ENCODE measurements at regions not wholly inside any gene's neighbourhood (a gene's known extent, or its start where the extent isn't known, plus 50 kb on each side); places are given as distances from the start of the nearest gene placed in this dataset.
A peak's percentile ranks its signal among the peaks of the same experiment; 100 is the strongest.
"Not testable (repeated sequence)": the region's sequence is repeated elsewhere in the genome, so short reads cannot be mapped to it uniquely, and the experiment has no call there.

DNA sequence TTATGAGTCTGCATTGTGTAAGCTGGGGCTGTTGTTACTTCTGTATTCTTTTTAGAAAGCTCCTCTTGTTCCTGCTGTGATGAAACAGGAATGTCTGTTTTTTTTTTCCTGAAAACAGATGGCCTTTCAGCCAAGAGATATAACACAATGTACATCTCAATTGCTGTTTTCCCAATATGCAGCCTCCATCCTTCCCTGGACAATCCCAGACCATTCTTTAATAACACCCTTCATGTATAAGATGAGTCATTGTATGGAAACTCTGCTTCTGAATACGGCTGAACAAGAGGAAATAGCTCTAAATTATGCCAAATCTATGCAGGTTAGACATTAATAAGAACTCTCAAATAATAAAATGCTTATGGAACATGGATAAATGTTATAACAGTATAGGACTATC lies 60.2 kb upstream of the LRRC4C start:
- DNase-seq (ENCODE audit: low spot score) (no peak), FAIRE-seq (no peak)

DNA sequence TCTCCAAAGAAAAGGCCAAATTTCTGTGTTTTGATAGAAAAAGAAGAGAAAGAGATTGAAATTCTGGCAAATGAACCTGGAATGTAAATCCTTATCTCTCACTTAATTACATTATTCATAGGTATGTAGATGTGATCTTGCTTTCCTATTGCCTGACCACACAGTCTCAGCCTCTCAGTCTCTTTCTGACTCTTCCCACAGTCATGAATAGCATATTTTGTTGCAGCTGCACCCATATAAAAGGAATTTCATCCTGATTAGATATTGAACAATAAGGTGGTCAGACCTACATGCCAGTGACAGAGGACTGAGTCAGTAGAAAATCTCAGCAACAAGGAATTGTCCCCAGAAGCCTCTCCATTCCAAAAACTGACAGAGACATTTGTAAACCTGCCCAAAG lies 62.9 kb upstream of the LRRC4C start:
- FAIRE-seq, result no peak

DNA sequence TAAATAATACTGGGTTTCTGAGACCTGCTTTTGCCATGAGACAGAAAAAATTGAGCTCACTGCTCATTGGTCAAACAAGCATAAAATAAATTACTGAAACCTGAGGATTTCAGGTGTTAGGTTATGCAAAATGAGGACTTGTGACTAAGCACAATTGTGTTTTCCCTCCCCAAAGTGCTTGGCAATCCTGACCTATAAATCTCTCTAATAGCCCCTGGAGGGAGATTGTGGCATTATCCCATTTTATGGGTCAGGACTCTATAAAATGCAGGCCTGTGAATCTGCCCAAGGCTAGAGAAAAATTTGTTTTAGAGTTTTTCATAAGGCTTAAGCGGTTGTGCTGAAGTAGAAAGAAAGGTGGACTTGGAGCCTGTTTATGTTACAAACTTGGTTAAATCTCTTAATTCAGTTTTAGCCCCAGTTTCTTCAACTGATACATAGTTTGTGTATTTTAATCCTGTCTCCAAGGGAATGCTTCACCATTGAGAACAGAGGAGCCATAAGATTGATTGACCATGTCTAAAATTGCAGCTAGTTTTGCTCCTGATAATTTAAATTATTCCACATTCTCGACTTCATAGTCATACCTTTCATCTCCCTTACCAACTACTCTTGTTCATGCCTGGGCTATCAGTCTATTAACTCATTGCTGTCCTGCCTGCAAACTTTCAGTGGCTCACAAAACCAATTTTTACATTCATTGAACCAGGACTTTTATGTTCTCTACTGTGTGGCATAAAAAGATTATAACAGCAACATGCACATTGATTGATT lies 63.6 kb upstream of the LRRC4C start:
- DNase-seq (ENCODE audit: low spot score) (peak; percentile 17), FAIRE-seq (no peak)

More for the DNA sequence above, 62.9 kb upstream of the LRRC4C start:
- peak; percentile 61 for DNase-seq (ENCODE audit: low spot score)

DNA sequence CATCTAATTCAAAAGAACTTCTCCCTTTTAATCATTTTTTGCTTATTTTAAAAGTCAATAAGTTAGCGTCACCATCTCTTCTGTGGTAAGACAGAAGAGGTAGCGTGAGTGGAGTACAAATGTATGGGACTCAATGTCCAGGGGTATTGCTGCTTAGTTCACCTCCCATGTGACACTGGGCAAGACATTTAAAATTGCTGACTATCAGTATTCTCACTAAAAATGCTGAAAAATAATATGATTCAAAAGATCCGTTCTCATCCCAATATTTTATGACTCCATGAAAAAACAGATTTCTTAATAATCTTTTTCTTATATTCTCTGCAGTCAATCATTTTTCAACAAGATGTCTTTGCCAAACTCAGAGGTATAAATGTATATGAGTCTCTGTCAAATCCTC lies 68.1 kb upstream of the LRRC4C start:
- DNase-seq (ENCODE audit: low spot score), result no peak
- FAIRE-seq, result no peak

DNA sequence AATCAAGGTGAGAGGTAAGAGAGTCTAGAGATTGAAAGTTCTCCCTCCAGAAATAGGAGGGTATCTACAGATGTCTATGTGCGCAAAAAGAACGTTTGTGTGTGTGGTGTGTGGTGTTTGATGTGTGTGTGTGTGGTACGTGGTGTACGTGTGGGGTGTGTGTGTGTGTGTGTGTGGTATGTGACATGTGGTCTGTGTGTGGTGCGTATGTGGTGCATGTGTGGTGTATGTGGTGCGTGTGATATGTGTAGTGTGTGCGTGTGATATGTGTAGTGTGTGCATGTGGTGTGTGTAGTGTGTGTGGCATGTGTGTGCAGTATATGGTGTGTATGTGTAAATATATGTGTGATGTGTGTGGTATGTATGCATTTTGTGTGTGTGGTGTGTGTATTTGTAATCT lies 73.0 kb upstream of the LRRC4C start:
- FAIRE-seq, result no peak
- DNase-seq (ENCODE audit: low spot score), result no peak

DNA sequence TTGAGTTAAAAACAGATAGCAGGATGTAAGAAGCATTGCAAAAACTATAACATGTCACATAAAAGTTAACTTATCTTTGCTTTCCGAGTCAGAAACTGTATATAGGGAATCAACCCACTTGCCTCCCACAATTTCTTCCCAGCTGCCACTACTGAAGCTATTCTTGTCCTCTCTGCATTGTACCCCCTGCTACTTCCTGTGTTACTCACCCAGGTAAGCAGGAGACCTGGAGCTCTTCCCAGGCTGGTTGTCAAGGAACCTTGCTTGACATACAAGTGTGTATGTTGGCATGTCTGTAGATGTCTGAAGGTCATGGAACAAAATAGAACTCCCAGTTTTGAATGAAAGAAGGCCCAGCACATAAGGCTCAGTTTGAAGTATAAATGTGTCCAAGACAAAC lies 74.3 kb upstream of the LRRC4C start:
- FAIRE-seq (no peak), DNase-seq (ENCODE audit: low spot score) (no peak)

DNA sequence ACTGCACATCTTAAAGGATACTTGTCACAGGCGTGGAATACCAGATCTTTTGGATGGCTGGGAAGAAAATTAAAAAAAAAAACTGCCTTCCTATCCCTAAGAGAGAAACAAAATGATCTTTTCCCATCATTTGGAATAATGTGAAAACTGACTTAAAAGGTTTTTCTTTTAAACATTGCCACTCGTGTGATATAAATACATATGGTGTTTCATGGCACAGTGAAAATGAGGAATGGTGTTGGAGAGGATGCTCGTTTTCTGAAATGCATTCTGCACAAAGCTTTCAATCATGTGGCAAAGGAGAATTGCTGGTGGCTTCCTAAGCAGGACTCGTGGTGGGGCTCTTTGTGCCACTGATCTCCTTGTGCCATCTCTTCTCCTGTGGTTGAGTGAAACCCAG lies 74.9 kb upstream of the LRRC4C start:
- FAIRE-seq (no peak), DNase-seq (ENCODE audit: low spot score) (no peak)

DNA sequence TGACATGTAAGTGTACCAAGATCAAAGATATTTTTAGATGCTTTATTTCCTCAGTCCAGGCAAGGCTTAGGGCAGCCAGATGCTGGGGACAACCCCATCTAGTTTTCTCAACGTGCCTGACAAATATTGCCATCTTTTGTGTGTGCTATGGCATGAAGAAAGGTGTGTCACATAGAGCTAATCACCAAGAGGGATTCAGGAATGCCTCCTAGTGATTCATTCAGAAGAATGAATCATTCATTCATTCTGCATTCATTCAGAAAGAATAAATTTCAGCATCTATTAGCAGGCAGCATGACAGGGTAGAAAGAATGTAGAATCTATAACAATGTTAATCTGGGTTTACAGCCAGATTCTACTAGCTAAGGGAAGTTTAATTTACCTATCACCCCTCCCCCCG lies 75.4 kb upstream of the LRRC4C start:
- no peak for FAIRE-seq
- DNase-seq (ENCODE audit: low spot score), result no peak

DNA sequence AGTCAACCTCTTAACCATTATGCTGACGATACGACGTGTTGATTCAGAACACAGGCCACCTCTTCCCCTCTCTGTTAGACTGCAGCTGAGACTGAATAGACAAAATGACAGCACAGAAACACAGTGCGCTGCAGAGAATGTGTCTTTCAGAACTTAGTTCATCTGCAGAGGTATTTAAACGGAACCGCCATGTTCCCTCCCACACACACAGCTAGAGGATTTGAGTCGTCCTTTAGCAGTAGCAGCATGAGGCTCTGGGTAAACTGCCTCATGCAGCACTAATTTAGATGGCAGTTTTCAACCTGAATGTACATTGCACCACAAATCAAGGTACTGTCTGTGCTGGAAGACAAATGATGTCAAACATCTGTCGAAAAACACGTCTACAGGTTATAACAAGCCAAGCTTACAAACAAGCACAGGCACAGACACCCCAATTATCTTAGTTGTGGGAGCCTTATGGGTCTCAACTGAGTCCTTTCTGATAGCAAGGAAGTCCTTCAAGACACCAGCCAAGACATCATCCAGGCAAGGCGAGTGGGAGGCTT lies 76.6 kb upstream of the LRRC4C start:
- FAIRE-seq, result no peak
- DNase-seq (ENCODE audit: low spot score), result no peak

DNA sequence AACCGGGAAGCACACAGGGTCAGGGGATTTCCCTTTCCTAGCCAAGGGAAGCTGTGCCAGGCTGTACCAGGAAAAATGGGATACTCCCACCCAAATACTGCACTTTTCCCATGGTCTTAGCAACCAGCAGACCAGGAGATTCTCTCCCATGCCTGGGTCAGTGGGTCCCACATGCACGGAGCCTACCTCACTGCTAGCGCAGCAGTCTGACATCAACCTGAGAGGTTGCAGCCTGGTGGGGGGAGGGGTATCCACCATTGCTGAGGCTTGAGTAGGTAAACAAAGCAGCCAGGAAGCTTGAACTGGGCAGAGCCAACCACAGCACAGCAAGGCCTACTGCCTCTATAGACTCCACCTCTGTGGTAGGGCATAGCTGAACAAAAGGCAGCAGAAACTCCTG lies 85.5 kb upstream of the LRRC4C start:
- DNase-seq (ENCODE audit: low spot score); FAIRE-seq: not testable (repeated sequence)

DNA sequence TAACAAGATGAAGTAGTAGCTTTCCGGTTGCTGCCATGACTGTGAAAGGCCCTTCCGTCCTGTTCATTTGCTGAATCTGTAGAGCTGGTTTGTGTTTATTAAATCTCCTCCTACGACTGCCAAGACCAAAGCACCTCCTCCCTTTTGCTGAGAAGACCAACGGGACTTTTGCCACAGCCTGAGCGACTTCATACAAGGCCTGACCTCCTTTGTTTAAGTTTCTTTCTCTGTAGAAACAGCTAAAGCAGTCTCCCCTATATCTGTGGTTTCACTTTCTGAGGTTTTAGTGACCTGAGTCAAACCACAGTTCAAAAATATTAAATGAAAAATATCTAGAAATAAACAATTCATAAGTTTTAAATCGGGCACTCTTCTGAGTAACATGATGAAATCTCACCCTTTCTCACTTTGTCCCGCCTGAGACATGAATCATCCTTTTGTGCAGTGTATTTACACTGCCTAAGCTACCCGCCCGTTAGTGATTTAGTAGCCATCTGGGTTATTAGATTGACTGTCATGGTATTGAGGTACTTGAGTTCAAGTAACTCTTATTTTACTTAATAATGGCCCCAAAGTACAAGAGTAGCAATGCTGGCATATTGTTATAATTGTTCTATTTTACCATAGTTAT lies 119.1 kb upstream of the LRRC4C start:
- no peak for DNase-seq (ENCODE audit: low spot score)
- FAIRE-seq, result no peak

DNA sequence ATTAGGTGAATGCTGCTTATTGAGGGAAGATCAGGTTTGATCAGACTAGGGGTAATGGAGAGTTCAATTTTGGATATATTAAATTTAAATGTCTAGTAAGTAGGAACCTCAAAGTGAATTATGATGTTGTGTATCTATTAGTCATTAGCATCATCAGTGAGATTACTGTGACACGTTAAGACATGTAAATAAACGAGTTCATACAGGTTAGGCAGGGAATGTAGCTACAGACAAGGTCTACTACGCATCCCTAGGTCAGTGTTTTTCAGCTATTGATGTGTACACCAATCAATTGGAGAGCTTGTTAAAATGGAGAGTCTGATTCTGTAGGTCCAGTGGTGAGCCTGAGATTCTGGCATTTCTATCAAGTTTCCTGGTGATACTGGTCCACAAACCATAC lies 120.1 kb upstream of the LRRC4C start:
- DNase-seq (ENCODE audit: low spot score) (no peak), FAIRE-seq (no peak)

DNA sequence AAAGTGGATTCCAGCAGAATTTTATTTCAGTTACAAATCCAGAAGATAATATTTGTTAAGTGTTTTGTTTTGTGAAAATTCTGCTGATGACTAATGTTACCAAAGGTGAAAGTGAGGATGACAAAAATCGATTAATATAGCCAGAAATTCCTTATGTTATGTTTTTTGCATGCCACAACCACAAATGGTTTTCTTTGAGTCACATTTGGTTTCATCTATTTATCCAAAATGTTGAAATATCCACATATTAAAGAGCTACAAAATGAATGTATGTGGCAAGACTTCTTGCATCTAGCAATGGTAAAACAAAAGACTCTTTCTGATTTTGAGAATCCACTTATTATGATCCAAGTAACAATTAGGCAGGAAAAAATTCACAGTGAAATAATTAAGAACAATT lies 150.1 kb upstream of the LRRC4C start:
- DNase-seq (ENCODE audit: low spot score) (no peak), FAIRE-seq (no peak)

DNA sequence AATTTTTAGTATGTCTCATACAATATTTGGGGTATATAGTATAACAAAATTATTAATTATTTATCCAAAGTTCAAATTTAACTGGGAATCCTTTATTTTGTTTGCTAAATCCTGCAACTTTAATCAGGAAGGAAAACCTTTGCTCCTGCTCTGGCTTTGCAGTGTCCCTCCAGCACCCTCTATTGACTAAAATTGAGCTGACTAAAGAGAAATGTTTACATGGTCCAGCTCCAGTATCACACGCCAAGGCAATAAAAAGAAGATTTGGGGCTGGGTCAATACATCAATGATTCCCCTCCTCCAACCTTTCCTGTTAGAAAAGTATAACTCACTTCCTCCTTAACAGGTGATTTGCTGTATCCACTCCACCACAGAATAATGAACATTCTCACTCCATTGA lies 153.0 kb upstream of the LRRC4C start:
- DNase-seq (ENCODE audit: low spot score), result no peak
- FAIRE-seq, result no peak

DNA sequence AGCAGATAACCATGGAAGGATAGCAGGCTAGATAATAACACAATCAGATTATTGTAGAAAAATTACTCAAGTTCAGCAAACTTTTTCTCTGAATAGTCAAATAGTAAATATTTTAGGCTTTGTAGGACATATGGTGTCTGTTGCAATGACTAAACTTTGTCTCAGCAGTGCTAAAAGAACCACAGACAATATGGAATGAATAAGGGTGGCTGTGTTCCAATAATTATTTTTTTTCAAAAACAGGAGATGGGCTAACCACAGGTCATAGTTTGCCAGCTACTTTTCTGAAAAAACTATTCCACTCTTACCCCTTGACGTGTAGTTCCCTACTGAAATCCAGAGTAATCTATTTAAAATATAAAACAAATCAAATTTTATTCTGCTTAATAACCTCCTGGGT lies 153.9 kb upstream of the LRRC4C start:
- no peak for FAIRE-seq
- no peak for DNase-seq (ENCODE audit: low spot score)

DNA sequence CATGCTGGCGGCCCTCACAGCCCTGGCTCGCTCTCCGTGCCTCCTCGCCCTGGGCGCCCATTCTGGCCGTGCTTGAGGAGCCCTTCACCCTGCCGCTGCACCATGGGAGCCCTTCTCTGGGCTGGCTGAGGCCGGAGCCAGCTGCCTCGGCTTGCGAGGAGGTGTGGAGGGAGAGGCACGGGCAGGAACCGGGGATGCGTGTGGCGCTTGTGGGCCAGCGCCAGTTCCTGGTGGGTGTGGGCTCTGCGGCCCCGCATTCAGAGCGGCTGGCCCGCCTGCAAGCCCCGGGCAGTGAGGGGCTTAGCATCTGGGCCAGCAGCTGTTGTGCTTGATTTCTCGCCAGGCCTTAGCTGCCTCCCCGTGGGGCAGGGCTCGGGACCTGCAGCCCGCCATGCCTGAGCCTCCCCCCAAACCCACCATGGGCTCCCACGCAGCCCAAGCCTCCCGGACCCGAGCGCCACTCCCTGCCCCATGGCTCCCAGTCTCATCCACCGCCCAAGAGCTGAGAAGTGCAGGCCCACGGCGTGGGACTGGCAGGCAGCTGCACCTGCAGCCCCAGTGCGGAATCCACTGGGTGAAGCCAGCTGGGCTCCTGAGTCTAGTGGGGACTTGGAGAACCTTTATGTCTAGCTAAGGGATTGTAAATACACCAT lies 163.4 kb upstream of the LRRC4C start:
- FAIRE-seq, result no peak

DNA sequence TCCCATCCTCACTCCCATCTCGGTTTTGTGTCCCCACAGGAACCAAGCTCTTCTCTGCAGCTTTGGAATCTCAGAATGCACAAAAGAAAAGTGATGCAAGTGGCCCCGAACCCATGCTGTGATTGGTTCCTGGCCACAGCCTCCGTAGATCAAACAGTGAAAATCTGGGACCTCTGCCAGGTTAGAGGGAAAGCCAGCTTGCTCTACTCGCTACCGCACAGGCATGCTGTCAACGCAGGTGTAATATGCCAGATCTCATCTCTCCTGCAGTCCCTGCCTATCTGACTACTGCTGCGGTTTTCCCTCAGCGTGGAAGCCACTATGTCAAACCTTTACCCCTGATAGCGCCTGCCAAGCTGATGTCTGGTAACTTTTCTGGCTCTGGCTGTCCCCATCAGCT lies 200.5 kb upstream of the LRRC4C start:
- no peak for DNase-seq (ENCODE audit: low spot score)
- FAIRE-seq, result no peak

More for the DNA sequence above, 163.4 kb upstream of the LRRC4C start:
- DNase-seq (ENCODE audit: low spot score), result no peak

DNA sequence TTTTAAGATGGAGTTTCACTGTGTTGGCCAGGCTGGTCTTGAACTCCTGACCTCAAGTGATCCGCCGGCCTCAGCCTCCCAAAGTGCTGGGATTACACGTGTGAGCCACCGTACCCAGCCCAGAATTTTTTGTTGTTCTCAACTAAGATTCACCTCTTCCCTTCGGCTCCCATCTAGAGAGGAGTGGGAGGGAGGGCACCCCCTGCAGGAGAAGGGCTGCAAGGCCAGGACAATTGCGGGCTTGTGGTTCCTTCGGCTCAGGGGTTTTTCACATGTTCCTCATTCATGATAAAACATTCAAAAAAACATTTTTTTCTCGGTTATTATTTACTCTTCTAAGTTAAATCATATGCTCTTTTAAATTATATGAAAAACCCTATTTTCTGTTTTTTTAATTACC lies 201.1 kb upstream of the LRRC4C start:
- no peak for FAIRE-seq
- DNase-seq (ENCODE audit: low spot score), result no peak

DNA sequence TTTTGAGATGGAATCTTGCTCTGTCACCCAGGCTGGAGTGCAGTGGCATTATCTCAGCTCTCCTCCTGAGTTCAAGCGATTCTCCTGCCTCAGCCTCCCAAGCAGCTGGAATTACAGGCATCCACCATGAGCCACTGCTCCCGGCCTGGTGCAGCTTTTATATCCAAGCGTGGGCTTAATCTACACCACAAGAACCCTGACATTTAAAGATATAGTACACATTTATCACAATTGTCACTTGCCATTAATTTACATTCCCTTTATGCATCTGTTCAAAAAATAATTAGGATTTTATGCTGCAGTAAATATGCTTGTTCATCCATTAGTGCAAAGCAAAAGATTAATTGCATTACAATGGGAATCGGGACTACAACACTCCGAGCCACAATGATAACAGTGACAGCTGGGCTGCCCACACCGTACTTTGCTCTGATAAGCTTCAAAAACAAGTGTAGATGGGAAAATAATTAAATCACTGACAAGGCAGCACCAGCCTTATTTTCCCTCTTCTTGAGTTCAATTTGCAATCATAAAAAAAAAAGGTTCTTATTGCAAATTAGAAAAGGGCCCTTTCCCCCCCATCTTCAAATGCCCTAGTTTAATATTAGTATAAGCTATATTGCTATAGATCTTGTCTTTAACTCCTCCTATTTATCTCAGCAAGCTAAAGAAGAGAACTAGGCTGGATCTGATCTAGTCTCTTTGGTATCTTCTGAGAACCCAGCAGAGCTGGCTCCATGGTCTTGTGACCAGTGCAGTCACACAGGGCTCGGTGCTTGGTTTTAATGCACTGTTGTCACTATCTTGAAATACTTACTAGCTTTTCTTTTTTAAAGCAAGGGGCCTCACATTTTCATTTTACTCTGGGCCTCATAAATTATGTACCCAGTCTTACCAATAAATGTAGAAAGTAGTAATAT lies 206.2 kb upstream of the LRRC4C start:
- DNase-seq (ENCODE audit: low spot score) (no peak), FAIRE-seq (no peak)

DNA sequence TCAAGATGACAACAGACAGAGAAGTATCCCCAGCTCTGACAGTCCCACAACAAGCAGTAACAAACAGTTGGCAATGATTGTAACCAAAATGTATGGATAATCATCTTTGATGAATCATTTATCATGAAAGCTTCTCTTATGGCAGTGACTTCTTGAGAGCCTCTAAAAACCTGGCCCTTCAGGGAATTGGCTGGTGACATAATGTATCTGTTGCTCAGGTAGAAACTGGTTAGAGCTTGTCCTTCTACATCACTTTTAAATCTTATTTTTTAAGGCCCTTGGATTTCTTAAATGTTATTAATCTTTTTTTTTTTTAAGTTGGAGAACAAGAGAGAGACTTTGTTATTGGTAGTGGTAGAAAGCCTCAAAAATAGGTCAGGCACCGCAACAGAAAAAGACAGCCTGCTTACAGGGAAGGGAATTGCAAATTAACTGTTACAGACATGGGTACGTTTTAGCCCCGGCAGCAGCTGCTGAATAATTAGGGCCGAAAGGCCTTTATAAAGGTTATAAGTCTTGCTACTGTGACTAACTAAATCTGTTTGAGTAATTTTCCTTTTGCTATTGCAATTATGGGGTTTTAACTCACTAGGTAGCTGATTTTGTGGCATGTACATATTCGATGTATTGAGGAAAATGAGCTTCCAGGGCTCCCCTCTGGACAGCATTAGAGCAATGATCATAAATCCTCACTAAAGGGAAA lies 207.7 kb upstream of the LRRC4C start:
- FAIRE-seq, result no peak
- DNase-seq (ENCODE audit: low spot score), result no peak

DNA sequence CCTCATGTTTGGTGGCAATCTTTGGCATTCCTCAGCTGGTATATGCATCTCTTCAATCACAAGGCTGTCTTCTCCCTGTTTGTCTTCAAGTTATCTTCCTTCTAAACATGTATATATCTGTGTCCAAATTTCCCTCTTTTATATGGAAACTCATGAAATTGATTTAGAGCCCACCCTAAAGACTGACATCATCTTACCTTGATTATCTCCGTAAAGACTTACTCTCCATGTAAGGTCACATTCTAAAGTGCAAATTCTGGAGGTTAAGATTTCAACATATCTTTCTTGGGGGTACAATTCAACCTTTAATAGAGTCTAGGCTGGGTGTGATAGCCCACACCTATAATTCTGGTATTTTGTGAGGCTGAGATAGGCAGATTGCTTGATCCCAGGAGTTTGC lies 215.8 kb upstream of the LRRC4C start:
- DNase-seq (ENCODE audit: low spot score), result no peak
- no peak for FAIRE-seq
